ENCODE measurements at regions not wholly inside any gene's neighbourhood (a gene's known extent, or its start where the extent isn't known, plus 50 kb on each side); places are given as distances from the start of the nearest gene placed in this dataset.
"Not testable (repeated sequence)": the region's sequence is repeated elsewhere in the genome, so short reads cannot be mapped to it uniquely, and the experiment has no call there.

DNA sequence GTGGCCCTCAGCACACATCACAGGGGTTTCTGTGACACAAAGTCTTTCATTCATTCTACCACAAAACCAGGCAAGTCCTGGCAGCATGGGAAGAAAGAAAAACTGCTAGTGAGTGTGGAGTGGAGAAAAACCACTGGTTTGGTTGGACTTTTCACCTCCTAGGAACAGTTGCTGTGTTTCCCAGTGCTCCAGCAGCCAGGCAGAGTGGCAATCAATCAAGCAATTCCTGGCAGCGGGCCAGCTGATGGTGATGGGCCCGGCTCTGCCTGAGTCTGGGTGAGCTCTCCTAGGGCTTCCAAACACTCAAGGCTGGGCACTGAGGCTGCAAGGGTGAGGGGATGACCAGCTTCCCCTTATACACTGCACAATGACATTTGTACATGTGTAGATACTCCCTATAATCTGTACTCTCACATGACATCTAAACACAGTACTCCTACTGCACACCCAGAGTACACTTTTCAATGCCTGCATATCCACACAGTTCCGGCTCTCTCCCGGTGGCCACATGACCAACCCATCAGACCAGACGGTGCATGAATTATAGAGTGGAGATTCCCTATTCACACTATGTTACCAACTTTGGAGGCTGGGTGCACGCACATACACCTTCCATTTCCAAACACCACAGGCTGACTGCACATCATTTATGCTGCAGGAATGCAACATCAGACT is 156.6 kb downstream of the UNC5CL start:
- DNase-seq, result no peak

DNA sequence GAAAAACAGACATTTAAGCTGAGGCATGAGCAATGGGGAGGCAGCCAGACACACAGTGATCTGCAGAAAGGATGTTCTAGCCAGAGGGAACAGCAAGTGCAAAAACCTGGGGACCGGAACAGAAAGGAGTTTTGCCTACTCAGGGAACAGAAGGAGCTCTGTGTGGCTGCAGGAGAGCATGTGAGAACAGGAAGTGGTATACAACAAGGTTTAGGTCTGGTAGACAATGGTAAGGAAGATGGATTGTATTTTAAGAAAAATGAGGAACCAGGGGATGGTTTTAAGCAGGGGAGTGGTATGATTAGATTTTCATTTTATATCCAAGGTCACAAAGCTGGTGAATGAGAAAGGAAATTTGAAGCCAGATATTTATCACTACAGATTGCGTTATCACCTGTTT is 157.5 kb downstream of the UNC5CL start:
- DNase-seq, result no peak

DNA sequence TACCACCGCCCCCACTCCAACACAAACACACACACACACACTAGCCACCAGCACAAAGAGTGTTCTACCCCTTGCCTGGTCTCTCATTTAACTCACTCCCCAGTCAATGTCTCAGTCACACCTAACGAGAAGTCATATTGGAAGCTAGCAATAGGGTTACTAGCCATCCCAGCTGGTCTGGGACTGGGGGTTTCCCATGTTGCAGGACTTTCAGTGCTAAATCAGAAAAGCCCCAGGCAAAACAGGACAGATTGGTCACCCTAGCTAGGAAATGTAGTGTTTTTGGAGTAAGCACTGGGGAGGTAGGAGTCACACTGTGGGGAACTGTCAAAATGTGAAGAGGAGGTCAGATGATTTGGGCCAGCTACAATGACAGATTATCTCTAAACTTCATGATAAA is 158.1 kb downstream of the UNC5CL start:
- no peak for DNase-seq

DNA sequence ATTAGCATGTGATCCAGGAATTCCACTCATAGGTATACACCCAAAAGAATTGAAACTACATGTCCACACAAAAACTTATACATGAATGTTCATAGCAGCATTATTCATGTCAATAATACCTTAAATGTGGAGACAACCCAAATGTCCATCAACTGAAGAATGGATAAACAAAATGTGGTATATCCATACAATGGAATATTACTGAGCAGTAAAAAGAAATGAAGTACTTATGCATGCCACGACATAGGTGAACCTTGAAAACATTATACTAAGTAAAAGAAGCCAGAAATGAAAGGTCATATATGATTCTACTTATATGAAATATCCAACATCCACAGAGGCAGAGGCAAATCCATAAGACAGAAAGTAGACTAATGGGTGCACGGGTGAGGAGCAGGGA is 159.9 kb downstream of the UNC5CL start:
- no peak for DNase-seq

DNA sequence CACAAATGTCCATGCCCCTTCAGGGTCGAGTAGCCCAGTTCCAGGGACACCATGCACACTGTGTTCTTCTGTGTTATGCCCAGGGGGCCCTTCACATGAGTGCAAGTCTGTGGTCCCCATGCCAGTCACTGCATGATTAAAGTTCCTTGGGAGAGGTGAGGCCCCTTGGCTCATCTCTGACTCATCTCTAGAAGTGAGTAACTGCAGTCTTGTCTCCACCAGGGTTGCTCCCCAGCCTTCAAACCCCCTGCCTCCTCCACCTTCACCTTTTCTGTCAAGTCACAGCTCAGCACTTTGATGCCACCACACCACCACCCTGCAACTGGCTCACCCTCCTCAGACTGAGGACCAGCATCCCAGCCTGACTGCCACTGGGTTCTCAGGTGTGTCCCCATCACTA is 161.7 kb downstream of the UNC5CL start:
- no peak for DNase-seq

DNA sequence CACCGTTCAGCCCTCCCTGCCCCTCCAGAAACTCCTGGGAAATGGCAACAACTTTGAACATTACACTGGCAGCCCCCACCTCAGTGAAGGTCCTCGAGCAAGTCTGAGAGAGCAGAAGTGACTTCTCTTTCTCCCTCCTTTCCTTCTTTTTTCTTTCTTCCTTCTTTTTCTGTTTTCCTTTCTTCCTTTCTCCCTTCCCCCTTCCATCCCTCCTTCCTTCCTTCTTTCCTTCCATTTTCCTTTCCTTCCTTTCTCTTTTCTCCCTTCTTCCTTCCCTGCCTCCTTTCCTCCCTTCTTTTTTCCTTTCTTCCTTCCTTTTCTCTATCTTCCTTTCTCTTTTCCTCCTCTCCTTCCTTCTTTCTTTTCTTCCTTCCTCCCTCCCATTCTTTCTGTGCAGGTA is 162.7 kb downstream of the UNC5CL start:
- no peak for DNase-seq

DNA sequence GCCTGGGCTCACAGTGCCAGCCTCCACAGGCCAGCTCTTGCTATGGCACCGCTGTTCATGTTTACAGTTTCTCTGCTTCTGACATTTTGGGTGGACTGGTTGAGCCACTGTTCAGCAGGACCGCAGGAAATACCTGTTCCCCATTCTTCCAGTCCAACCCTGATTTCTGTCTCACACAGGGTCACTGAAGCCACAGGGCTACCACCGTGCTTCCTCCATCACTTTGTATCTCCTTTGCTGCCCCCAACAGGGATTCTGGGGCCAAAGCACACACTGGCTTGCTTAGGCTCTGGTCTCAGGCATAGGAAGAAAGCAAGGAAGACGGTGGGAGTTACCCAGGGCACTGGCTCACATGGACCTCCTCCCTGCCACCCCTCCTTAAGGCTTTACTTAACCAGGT is 164.5 kb downstream of the UNC5CL start:
- peak; percentile 44 for DNase-seq

DNA sequence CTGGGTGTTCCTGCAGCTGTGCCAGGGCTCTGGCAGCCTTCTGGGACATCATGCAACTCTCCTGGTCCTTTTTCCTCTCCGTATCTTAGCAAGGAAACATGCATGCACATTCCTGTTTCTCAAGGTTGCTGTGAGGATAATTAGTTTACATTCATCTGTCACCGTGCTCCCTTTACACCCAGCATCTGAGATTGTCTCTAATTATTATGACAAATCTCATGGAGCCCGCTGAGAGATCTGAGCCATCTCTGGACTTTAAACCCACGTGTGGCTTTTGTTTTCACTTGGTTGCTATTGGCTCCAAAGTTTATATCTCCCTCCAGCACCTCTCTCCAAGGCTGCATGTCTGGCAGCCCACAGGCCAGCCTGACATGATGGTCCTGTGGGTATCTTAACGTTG is 167.6 kb downstream of the UNC5CL start:
- DNase-seq, result no peak

DNA sequence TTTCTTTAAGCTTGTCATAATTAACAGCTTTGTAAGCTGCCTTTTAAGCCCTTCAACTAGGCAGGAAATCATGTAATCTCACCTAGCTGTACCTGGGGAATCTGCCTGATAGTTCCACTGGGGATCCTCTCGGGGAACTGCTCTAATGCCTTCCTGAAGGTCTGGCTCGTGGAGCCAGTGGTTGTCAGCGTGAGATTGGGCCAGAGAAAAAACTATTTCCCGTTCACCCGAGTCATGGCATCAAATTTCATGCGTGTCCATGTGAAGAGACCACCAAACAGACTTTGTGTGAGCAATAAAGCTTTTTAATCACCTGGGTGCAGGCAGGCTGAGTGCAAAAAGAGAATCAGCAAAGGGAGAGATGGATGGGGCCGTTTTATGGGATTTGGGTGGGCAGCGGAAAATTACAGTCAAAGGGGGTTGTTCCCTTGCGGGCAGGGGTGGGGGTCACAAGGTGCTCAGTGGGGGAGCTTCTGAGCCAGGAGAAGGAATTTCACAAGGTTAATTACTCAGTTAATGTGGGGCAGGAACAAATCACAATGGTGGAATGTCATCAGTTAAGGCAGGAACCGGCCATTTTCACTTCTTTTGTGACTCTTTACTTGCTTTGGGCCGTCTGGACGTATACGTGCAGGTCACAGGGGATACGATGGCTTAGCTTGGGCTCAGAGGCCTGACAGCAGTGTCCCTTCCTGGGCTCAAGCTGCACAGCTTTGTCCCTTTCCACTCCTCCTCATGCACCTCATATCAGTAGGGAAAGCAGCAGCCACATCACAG is 170.7 kb downstream of the UNC5CL start:
- not testable (repeated sequence) for DNase-seq

DNA sequence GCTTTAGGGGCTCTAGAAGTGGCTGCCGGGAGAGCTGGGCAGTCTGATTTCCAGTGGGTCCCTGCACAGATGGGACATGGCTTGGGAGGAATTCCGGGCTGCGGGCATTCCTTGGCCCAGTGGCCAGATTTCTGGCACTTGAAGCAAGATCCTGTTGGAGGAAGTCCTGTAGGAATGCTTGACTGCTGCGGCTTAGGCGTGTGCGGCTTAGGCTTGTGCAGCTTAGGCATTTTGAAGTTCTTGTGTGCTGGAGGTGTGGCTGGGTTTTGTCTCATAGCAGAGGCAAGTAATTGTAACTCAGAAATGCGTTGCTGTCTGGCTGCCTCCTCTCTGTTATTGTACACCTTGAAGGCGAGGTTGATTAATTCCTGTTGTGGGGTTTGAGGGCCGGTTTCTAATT is 171.5 kb downstream of the UNC5CL start:
- not testable (repeated sequence) for DNase-seq

DNA sequence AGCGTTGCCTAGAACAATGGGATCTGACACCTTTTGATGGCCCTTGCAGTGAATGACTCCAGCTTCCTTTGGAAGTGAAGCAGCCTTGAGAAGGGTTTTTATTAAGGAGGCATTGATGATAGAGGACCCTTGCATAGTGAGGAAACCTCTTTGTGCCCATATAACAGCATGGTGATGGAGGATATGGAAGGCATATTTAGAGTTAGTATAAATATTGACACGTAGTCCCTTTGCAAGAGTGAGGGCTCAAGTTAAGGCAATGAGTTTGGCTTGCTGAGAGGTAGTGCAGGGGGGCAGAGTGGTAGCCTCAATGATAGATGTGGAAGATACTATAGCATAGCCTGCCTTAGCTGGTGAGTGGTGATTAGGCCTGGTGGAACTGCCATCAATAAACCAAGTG is 173.8 kb downstream of the UNC5CL start:
- peak; percentile 3 for DNase-seq

DNA sequence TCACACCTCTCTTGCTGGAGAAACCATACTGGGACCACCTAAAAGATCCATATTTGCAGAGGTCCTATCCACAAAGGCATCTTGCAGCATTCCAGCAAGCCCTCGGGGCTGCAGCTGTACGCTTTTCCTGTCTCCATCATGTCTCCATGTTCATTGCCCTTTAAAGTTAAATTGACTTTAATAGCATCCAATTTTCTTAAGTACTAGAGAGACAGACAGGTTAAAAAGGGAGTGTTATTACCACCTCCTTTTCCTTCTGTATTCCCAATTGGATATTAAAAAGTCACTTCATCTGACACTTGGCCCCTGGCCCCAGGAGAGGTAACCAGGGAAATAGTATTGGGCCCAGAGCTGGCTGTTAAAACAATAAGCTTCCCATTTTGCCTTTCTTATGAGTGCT is 178.6 kb downstream of the UNC5CL start:
- DNase-seq, result no peak

DNA sequence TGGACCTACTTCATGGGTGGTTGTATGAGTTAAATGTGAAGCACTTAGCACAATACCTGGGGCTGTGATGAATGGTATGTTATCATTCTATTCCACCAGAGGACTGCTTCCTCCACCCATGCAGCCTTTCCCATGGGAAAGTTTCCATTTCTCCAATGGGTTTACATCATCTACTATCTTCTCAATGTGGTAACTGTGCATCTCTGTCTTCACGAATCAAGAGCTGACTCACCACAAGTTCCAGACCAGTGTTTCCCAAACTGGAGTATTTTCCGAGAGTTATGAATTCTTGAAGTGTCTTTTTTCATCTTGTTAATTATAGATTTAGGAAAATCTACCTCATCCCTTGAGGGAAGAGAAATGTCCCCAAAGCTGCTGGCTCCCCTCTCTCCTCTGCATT is 182.8 kb downstream of the UNC5CL start:
- no peak for DNase-seq

DNA sequence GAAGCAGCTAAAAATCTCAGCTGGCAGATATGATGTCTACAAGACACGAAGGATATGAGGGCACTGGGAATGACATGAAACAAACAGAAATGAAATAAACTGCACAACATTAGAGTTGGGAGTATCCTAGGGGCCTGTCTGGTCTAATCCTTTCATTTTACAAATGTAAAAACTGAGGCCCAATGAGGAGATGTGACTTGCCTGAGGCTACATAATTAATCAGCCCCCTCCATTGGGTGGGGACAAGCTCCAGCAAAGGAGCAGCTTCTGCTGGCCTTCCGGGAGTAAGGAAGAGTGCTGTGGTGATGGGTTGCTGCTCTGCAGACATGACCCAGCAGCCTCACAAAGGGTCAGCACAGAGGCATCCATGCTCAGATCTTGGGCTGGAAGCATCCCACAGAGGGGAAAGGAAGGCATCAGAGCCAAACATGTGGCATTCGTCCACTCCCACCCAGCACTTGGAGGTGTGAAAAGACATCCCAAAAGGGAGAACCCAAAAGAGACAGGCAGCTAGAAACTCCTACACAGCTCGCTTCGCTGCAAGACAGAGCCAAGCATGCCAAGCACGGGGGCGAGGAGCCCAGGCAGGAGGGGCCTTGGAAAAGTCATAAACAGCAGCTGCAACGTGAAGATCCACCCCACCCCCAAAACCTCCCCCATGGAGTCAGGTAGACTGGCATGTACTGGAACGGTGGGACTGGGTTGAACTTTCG is 183.7 kb downstream of the UNC5CL start:
- DNase-seq, result no peak

DNA sequence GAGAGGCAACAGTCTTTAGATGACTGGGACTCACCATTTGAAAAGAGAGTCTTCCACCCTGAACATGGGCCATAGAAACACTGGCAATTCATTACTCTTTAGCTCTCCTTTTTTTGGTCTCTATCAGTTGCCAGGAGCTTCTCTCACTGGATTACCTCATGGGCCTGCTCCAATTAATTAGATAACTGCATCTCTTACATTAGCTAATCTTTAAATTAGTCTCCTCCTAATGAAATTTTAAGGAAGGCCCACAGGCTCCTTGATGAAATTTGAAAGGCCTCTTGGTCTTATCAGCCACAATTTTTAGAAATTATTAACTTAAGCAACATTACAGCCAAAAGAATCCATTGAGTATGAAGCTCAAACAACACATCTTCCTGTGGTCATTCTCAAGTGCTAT is 184.4 kb downstream of the UNC5CL start:
- no peak for DNase-seq

DNA sequence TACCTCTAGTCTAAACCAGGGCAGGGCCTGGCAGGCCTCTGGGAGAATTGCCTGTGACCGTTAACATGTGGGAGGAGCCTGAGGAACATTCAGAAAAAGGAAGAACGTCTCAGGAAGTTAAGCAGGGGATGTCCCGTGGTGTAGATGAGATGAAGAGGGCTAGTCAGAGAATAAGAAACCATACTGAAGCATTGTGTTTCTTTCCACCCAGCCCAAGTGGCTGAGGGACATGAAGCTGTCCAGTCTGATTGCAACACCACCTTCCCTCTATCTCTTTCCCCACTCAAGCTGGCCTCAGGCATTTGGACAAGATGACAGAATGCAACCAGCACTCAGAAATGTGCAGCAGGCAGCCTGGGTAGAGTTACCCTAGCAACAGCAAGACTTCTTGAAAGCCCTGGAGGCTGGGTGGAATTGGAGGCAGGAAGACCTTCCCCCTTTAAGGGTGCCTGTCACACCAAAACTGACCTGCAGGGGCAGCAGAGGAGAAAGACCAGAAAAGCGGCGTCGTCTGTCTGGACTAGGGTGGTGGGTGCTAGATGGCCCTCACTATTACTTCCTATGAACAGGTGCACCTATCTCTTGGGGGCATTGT is 186.1 kb downstream of the UNC5CL start:
- DNase-seq, result peak; percentile 64

DNA sequence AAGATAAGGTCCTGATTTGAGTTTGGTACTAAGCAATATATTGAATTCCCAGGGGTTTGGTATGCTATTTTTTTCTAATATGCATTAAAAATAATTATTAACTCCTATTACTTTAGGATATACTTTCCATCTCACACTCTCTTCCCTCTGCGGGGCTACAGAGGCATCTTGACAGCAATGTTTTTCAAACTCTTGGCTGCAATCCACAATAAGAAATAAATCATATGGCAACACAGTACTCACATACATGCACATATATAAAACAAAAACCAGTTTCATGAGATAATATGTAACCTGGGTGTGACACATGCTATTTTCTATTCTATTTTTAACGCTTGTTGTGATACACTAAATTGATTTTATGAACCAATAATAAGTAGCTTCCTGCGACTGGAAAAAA is 189.5 kb downstream of the UNC5CL start:
- DNase-seq, result no peak

DNA sequence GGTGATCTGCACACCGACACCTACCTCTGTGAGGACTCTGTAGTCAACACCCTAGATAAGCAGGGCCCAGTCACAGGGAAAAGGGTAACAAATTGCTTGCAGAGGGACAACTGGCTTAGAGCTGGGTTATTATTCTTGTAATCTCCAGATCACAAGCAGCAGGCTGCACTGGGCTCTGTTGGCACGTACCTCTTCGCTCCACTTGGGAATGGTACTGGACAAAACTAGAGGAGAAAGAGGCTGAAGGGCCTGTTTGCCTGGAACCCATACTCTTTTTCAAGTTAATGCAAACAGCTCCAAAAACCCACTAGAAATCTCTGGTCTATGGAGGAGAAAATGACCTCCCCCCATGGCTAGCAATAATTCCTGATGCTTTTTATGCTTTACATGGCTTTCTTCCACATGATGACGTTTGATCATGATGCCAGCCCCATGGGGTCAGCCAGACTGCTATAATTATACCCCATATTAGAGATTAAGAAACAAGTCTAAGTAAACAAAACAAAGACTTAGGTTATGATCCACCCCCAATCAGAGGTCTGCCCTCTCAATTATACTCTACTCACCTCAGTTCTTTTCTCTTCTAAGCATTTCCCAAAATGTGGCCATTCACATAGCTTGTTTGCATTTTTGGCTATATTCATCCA is 190.0 kb downstream of the UNC5CL start:
- DNase-seq, result no peak

DNA sequence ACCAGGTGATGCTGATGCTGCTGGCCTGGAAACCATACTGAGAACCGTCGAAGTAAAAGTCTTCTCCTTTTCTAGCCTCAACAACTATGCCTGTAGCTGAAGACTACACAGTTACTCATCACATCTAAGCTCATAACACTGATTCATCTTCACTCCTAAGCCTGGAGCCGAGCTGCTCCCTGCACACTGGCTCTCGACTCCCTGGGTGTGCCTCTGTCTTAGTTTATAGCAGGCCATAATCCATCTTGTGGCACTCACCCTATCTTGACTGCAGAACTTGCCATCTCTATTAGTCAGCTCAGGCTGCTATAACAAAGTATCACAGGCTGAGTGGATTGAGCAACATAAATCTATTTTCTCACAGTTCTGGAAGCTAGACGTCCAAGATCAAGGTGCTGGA is 191.0 kb downstream of the UNC5CL start:
- DNase-seq, result no peak

DNA sequence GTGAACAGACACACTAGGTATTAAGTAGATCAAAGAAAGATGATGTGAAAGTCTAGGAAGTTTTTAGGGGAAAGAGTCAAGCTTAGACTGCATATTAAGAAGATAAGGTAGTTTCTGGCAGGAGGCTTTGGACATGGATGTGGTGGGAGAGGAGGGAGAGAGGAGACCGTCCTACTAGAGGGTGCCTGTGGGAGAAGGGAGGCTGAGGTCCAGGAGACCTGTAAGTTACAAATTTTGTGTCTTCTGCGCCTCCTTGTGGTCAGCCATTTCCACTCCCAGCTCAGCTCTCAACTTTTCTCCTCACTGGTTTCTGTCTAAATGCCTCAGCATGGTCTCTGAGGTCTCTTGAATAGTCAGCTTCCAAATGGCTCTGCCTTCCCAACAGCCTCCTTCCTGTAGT is 193.5 kb downstream of the UNC5CL start:
- peak; percentile 64 for DNase-seq

DNA sequence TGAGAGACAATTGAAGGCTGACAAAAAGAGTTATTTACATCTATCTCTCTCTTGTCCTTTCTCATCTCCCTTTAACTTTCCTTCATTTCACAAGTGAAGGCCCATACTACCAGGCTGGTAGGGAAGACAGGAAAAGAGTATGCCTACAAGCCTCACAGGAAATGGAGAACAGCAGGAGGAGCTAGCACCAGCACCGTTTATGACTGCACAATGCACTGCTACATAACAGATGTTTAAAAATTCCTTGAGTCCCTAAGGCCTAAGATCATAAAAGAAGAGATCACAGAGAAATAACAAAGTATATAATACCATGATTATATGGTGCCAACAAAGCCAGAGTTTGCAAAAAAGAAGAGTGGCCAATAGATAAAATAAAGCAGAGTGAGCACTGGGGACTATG is 194.8 kb downstream of the UNC5CL start:
- DNase-seq, result no peak

DNA sequence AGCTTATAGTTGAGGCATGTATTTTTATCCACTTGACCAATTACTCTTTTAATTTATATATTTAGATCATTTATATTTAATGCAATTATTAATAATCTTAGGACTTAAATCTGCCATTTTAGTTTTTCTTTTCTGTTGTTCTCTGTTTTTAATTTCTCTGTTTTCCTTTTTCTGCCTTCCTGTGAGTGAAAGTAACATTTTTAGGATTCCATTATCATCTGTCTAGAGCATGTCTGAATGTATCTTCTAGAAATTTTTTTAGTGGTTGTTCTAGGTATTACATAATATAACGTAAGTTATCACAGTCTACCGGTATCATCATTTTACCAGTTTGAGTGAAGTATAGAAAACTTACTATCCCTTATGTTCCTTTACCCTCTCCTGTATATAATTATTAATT is 197.3 kb downstream of the UNC5CL start:
- no peak for DNase-seq

DNA sequence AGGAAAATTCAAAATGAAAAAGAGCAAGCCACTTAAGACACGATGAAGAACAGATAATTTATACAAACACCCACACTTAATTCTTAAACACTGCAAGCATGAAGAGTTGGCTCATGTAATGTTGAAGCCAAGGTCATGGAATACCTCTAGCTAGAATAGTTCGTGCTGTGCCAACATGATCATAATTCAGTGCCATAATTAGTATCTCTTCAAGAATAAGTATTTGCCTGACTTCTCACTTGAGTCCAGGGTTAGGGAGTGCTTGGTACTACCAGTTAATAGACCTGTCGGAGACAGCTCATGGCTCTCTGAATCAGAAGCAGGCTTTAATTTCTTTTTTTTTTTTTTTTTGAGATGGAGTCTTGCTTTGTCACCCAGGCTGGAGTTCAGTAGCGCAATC is 206.3 kb downstream of the UNC5CL start:
- DNase-seq, result no peak
